ENCODE measurements at regions not wholly inside any gene's neighbourhood (a gene's known extent, or its start where the extent isn't known, plus 50 kb on each side); places are given as distances from the start of the nearest gene placed in this dataset.
A peak's percentile ranks its signal among the peaks of the same experiment; 100 is the strongest.
"Not testable (repeated sequence)": the region's sequence is repeated elsewhere in the genome, so short reads cannot be mapped to it uniquely, and the experiment has no call there.

- not testable (repeated sequence) for DNase-seq
Observed at GRCh38 chr9:88886762-88887161, 104.5 kb upstream of the S1PR3 start.

- no peak for DNase-seq
Observed at GRCh38 chr9:88889386-88889785, 101.9 kb upstream of the S1PR3 start.

GRCh38 chr9:88890546-88890945 is 100.7 kb upstream of the S1PR3 start:
- DNase-seq: no peak

GRCh38 chr9:88891040-88891439 is 100.2 kb upstream of the S1PR3 start:
- DNase-seq: no peak

GRCh38 chr9:88892724-88893123 is 98.5 kb upstream of the S1PR3 start:
- no peak for DNase-seq

GRCh38 chr9:88897081-88897480 is 94.2 kb upstream of the S1PR3 start:
- DNase-seq: no peak

GRCh38 chr9:88898039-88898720 is 93.1 kb upstream of the S1PR3 start:
- no peak for DNase-seq

- no peak for DNase-seq
Observed at GRCh38 chr9:88905506-88905905, 85.8 kb upstream of the S1PR3 start.

- DNase-seq: peak; percentile 27
Observed at GRCh38 chr9:88915916-88916315, 75.4 kb upstream of the S1PR3 start.

- DNase-seq: no peak
Observed at GRCh38 chr9:88916894-88917293, 74.4 kb upstream of the S1PR3 start.

- no peak for DNase-seq
Observed at GRCh38 chr9:88917375-88917774, 73.9 kb upstream of the S1PR3 start.

- not testable (repeated sequence) for DNase-seq
Observed at GRCh38 chr9:88918537-88918936, 72.7 kb upstream of the S1PR3 start.

- DNase-seq: no peak
Observed at GRCh38 chr9:88920645-88921044, 70.6 kb upstream of the S1PR3 start.

GRCh38 chr9:88922091-88922490 is 69.2 kb upstream of the S1PR3 start:
- no peak for DNase-seq

GRCh38 chr9:88923092-88923491 is 68.2 kb upstream of the S1PR3 start:
- no peak for DNase-seq

- DNase-seq: no peak
Observed at GRCh38 chr9:88923653-88924288, 67.5 kb upstream of the S1PR3 start.

- DNase-seq: no peak
Observed at GRCh38 chr9:88925481-88925880, 65.8 kb upstream of the S1PR3 start.

GRCh38 chr9:88926781-88927505 is 64.3 kb upstream of the S1PR3 start:
- DNase-seq: no peak

GRCh38 chr9:88927510-88927909 is 63.8 kb upstream of the S1PR3 start:
- no peak for DNase-seq

- DNase-seq: no peak
Observed at GRCh38 chr9:88930716-88931115, 60.6 kb upstream of the S1PR3 start.

- DNase-seq: peak; percentile 88
Observed at GRCh38 chr9:88932766-88933165, 58.5 kb upstream of the S1PR3 start.

- DNase-seq: no peak
Observed at GRCh38 chr9:88933607-88934379, 57.5 kb upstream of the S1PR3 start.

GRCh38 chr9:88934876-88935535 is 56.3 kb upstream of the S1PR3 start:
- no peak for DNase-seq
